ENCODE measurements at regions not wholly inside any gene's neighbourhood (a gene's known extent, or its start where the extent isn't known, plus 50 kb on each side); places are given as distances from the start of the nearest gene placed in this dataset.

GRCh38 chr11:10641912-10642697 lies 51.5 kb downstream of the IRAG1 start:
- POLR2A ChIA-PET, result no interaction called here
- CTCF ChIA-PET, result interaction anchor here (0.7 kb wide), 1 partner anchor 9 kb away, joined by 3 read pairs; no protein-coding TSS in a partner anchor
- no peak for DNase-seq
- H3K4me1 Mint-ChIP-seq, result peaks cover 2% of the 10 kb centered on the region
- H3K9me3 Mint-ChIP-seq, result no peaks in the 10 kb centered on the region
- no peak overlapping the region for H3K27ac Mint-ChIP-seq
- H3K36me3 Mint-ChIP-seq (ENCODE audit: low read depth), result no peaks in the 10 kb centered on the region
- no peak overlapping the region for H3K4me3 Mint-ChIP-seq
- H3K27me3 Mint-ChIP-seq, result peaks cover 3% of the 10 kb centered on the region

GRCh38 chr11:10641177-10641911 lies 52.2 kb downstream of the IRAG1 start:
- Mint-ChIP-seq H3K4me1 (no peaks in the 10 kb centered on the region), H3K9me3 (no peaks in the 10 kb centered on the region), H3K27ac (no peak overlapping the region), H3K4me3 (no peak overlapping the region), H3K36me3 (ENCODE audit: low read depth) (no peaks in the 10 kb centered on the region), H3K27me3 (peaks cover 7% of the 10 kb centered on the region)
- ChIA-PET CTCF (no interaction called here), POLR2A (no interaction called here)
- no peak for DNase-seq

- Mint-ChIP-seq H3K4me1 (no peaks in the 10 kb centered on the region), H3K27me3 (peaks cover 10% of the 10 kb centered on the region), H3K9me3 (no peaks in the 10 kb centered on the region), H3K36me3 (ENCODE audit: low read depth) (no peaks in the 10 kb centered on the region), H3K27ac (no peak overlapping the region), H3K4me3 (no peak overlapping the region)
- POLR2A ChIA-PET, result no interaction called here
- CTCF ChIA-PET, result no interaction called here
- DNase-seq, result no peak
Measured at GRCh38 chr11:10640308-10640707, 53.2 kb downstream of the IRAG1 start.

DNA sequence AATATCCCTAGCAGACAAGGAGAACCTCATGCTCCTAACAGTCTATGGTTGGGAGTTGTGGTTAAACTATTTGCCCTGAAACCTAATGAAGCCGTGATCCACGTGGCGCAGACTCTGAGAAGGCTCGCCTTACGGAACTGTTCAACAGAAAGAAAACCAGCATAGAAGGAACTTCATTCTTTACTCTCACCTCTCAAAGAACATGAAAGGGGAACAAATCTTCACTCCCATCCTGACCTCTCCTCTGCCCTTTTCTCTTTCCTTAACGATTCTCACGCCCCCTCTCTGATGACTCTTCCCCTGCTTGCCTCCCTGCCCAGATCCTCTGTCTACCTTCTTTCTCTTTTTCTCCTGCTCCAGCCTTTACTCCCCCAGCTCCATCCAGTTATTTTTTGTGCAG lies 54.2 kb downstream of the IRAG1 start:
- Mint-ChIP-seq H3K27me3 (peaks cover 13% of the 10 kb centered on the region), H3K4me3 (no peak overlapping the region), H3K4me1 (no peaks in the 10 kb centered on the region), H3K27ac (no peak overlapping the region), H3K36me3 (ENCODE audit: low read depth) (no peaks in the 10 kb centered on the region), H3K9me3 (no peaks in the 10 kb centered on the region)
- DNase-seq, result no peak
- ChIA-PET POLR2A (no interaction called here), CTCF (no interaction called here)

DNA sequence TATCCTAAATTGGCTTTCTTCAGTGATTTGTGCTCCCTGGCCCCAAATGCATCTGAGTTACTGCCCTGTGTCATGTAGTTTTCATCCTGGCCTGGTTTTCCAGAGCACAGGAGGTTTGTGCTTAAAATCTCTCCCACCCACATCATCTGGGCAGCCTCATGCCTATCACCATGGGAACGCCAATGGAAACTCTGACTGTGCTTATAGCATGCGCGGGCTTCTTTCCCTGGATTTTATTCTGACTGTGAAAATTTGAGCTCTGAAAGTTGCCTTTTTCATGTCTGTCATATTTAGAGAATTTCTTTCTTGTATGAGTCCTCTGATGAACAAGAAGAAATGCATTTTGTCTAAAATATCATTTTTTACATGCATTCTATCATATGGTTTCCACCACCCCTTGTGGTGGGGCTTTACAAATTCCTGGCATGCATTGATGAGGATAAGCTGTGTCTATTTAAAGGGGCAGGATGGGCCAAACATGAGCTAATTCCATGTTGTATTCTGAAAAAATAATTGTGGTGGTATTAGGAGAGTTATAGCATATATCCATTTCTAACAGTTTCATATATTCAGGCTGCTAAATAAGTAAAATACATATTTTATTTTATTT lies 55.1 kb downstream of the IRAG1 start:
- H3K4me3 Mint-ChIP-seq, result no peak overlapping the region
- H3K27me3 Mint-ChIP-seq, result peaks cover 13% of the 10 kb centered on the region
- no peaks in the 10 kb centered on the region for H3K36me3 Mint-ChIP-seq (ENCODE audit: low read depth)
- H3K4me1 Mint-ChIP-seq, result no peaks in the 10 kb centered on the region
- H3K9me3 Mint-ChIP-seq, result no peaks in the 10 kb centered on the region
- CTCF ChIA-PET, result interaction anchor here (2.0 to 2.1 kb wide), 2 partner anchors 16 to 225 kb away, joined by 4 to 6 read pairs; no protein-coding TSS in a partner anchor
- DNase-seq, result no peak
- H3K27ac Mint-ChIP-seq, result no peak overlapping the region
- POLR2A ChIA-PET, result no interaction called here

GRCh38 chr11:10637731-10638151 lies 55.8 kb downstream of the IRAG1 start:
- H3K36me3 Mint-ChIP-seq (ENCODE audit: low read depth), result no peaks in the 10 kb centered on the region
- POLR2A ChIA-PET, result no interaction called here
- H3K27me3 Mint-ChIP-seq, result peaks cover 13% of the 10 kb centered on the region
- DNase-seq, result no peak
- H3K4me1 Mint-ChIP-seq, result no peaks in the 10 kb centered on the region
- CTCF ChIA-PET, result interaction anchor here (2.0 to 2.1 kb wide), 2 partner anchors 16 to 224 kb away, joined by 4 to 6 read pairs; no protein-coding TSS in a partner anchor
- no peak overlapping the region for H3K27ac Mint-ChIP-seq
- no peaks in the 10 kb centered on the region for H3K9me3 Mint-ChIP-seq
- no peak overlapping the region for H3K4me3 Mint-ChIP-seq

DNA sequence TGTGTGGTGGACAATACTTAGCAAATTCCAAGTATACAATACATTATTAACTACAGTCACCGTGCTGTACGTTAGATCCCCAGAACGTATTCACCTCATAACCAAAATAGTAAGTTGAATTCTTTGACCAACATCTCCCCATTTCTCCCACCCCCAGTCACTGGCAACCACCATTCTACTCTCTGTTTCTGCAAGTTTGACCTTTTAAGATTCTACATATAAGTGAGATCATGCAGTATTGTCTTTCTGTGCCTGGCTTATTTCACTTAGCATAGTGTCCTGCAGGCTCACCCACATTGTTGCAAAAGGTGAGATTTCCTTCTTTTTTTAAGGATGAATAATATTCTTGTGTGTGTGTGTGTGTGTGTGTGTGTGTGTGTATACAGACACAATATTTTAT lies 59.1 kb downstream of the IRAG1 start:
- no peak for DNase-seq
- Mint-ChIP-seq H3K27ac (no peak overlapping the region), H3K27me3 (peaks cover 16% of the 10 kb centered on the region), H3K4me1 (no peaks in the 10 kb centered on the region), H3K4me3 (no peak overlapping the region), H3K9me3 (no peaks in the 10 kb centered on the region), H3K36me3 (ENCODE audit: low read depth) (no peaks in the 10 kb centered on the region)
- CTCF ChIA-PET, result interaction anchor here (1.0 kb wide), 1 partner anchor 20 kb away, joined by 3 read pairs; no protein-coding TSS in a partner anchor
- POLR2A ChIA-PET, result no interaction called here

DNA sequence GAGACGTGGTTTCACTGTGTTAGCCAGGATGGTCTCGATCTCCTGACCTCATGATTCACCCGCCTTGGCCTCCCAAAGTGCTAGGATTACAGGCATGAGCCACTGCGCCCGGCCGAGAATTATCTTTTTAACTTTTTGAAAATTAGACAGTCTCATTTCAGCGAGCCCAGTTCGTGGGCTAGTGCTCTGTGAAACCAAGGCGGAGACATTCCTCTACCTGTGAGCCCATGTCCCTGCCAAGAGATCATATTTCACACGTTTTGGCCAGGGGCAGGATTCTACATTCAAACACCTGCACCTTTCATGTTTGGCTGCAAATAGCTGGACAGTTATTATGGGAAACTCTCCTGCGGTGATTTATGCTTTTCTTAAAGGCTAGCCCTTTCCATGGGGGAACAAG lies 60.3 kb downstream of the IRAG1 start:
- POLR2A ChIA-PET, result no interaction called here
- Mint-ChIP-seq H3K4me3 (no peak overlapping the region), H3K4me1 (peaks cover 5% of the 10 kb centered on the region), H3K9me3 (no peaks in the 10 kb centered on the region), H3K27me3 (peaks cover 16% of the 10 kb centered on the region), H3K27ac (no peak overlapping the region), H3K36me3 (ENCODE audit: low read depth) (no peaks in the 10 kb centered on the region)
- CTCF ChIA-PET, result no interaction called here
- DNase-seq, result no peak

DNA sequence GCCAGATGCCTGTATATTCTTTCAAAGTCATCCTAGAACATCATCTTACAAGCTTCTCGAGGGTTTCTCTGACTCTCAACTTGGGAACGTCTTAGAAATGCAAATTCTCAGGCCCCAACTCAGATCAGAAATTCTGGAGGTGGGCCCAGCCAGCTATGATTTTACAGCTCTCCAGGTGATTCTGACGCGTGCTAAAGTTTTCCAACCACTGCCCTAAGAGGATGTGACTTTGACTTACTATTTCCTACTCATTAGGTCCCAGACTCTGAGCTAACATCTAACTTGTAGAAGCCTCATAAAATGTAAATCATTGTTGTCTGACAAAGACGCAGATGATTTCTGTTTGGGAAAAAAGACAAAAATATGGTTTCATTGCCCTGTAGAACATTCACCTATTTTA lies 61.1 kb downstream of the IRAG1 start:
- ChIA-PET POLR2A (no interaction called here), CTCF (interaction anchor here (1.5 kb wide), 1 partner anchor 218 kb away, joined by 5 read pairs; no protein-coding TSS in a partner anchor)
- Mint-ChIP-seq H3K27me3 (peaks cover 16% of the 10 kb centered on the region), H3K9me3 (no peaks in the 10 kb centered on the region), H3K4me1 (peaks cover 5% of the 10 kb centered on the region), H3K36me3 (ENCODE audit: low read depth) (no peaks in the 10 kb centered on the region), H3K27ac (no peak overlapping the region), H3K4me3 (no peak overlapping the region)
- DNase-seq, result no peak

- Mint-ChIP-seq H3K36me3 (ENCODE audit: low read depth) (no peaks in the 10 kb centered on the region), H3K9me3 (no peaks in the 10 kb centered on the region), H3K4me1 (peaks cover 5% of the 10 kb centered on the region), H3K4me3 (no peak overlapping the region), H3K27ac (no peak overlapping the region), H3K27me3 (peaks cover 14% of the 10 kb centered on the region)
- CTCF ChIA-PET, result interaction anchor here (1.5 kb wide), 1 partner anchor 218 kb away, joined by 5 read pairs; no protein-coding TSS in a partner anchor
- POLR2A ChIA-PET, result no interaction called here
- no peak for DNase-seq
Measured at GRCh38 chr11:10631761-10632160, 61.8 kb downstream of the IRAG1 start.

- Mint-ChIP-seq H3K36me3 (ENCODE audit: low read depth) (no peaks in the 10 kb centered on the region), H3K9me3 (no peaks in the 10 kb centered on the region), H3K27ac (no peak overlapping the region), H3K4me3 (no peak overlapping the region), H3K4me1 (peaks cover 5% of the 10 kb centered on the region), H3K27me3 (peaks cover 6% of the 10 kb centered on the region)
- no peak for DNase-seq
- ChIA-PET CTCF (interaction anchor here (1.1 kb wide), 1 partner anchor 223 kb away, joined by 3 read pairs; no protein-coding TSS in a partner anchor), POLR2A (interaction anchor here (0.9 kb wide), 1 partner anchor 18 kb away, joined by 3 read pairs; no protein-coding TSS in a partner anchor)
Measured at GRCh38 chr11:10629411-10630002, 61.0 kb upstream of the LYVE1 start.

GRCh38 chr11:10628508-10629236 lies 60.2 kb upstream of the LYVE1 start:
- Mint-ChIP-seq H3K4me3 (no peak overlapping the region), H3K36me3 (ENCODE audit: low read depth) (no peaks in the 10 kb centered on the region), H3K9me3 (no peaks in the 10 kb centered on the region), H3K4me1 (peaks cover 10% of the 10 kb centered on the region), H3K27me3 (peaks cover 6% of the 10 kb centered on the region), H3K27ac (no peak overlapping the region)
- DNase-seq, result peak; percentile 25
- ChIA-PET POLR2A (no interaction called here), CTCF (interaction anchor here (1.1 kb wide), 1 partner anchor 222 kb away, joined by 3 read pairs; no protein-coding TSS in a partner anchor)
